MG63 (cell line): ENCODE measurements at regions not wholly inside any gene's neighbourhood (a gene's known extent, or its start where the extent isn't known, plus 50 kb on each side); places are given as distances from the start of the nearest gene placed in this dataset.
"Not testable (repeated sequence)": the region's sequence is repeated elsewhere in the genome, so short reads cannot be mapped to it uniquely, and the experiment has no call there.

Source experiments
- DNase-seq: peaks from one replicate; pipeline ENCODE4 v3.0.0-alpha.2; 2020
- H3K27me3 ChIP-seq: fragments of 250-450 bp; sonication (Bioruptor Pico); 2 replicates; pipeline ENCODE4 v1.5.1; 2020; ENCODE audit warnings: mild to moderate bottlenecking, moderate library complexity
- H3K36me3 ChIP-seq: fragments of 250-450 bp; sonication (Bioruptor Pico); 2 replicates; pipeline ENCODE4 v1.5.1; 2020; ENCODE audit warnings: mild to moderate bottlenecking, moderate library complexity
- H3K4me3 ChIP-seq: fragments of 250-450 bp; sonication (Bioruptor Pico); 2 replicates; pipeline ENCODE4 v1.5.1; 2020; ENCODE audit warnings: mild to moderate bottlenecking, moderate library complexity
- H3K9me3 ChIP-seq: fragments of 250-450 bp; sonication (Bioruptor Pico); 2 replicates; pipeline ENCODE4 v1.5.1; 2020; ENCODE audit warnings: mild to moderate bottlenecking, moderate library complexity

- Histone ChIP-seq H3K9me3 (no peaks in the 10 kb centered on the region), H3K36me3 (no peaks in the 10 kb centered on the region), H3K4me3 (no peak overlapping the region), H3K27me3 (no peaks in the 10 kb centered on the region)
- DNase-seq, result no peak
Measured at GRCh38 chr12:102344691-102345090, 135.7 kb downstream of the IGF1 start.

GRCh38 chr12:102343361-102344121 is 136.8 kb downstream of the IGF1 start:
- H3K27me3 ChIP-seq, result no peaks in the 10 kb centered on the region
- H3K4me3 ChIP-seq, result no peak overlapping the region
- DNase-seq, result no peak

GRCh38 chr12:102342281-102343006 is 137.9 kb downstream of the IGF1 start:
- no peak for DNase-seq
- Histone ChIP-seq H3K27me3 (no peaks in the 10 kb centered on the region), H3K9me3 (no peaks in the 10 kb centered on the region), H3K36me3 (no peaks in the 10 kb centered on the region), H3K4me3 (no peak overlapping the region)

More at GRCh38 chr12:102343361-102344121, 136.8 kb downstream of the IGF1 start:
- Histone ChIP-seq H3K9me3 (no peaks in the 10 kb centered on the region), H3K36me3 (no peaks in the 10 kb centered on the region)

GRCh38 chr12:102334765-102335164 is 137.1 kb upstream of the PMCH start:
- H3K9me3 ChIP-seq, result peaks cover 2% of the 10 kb centered on the region
- no peaks in the 10 kb centered on the region for H3K36me3 ChIP-seq
- no peak for DNase-seq
- H3K27me3 ChIP-seq, result no peaks in the 10 kb centered on the region
- H3K4me3 ChIP-seq, result no peak overlapping the region

- DNase-seq, result no peak
- H3K36me3 ChIP-seq, result no peaks in the 10 kb centered on the region
- H3K4me3 ChIP-seq, result no peak overlapping the region
- H3K9me3 ChIP-seq, result peaks cover 2% of the 10 kb centered on the region
- H3K27me3 ChIP-seq, result no peaks in the 10 kb centered on the region
Measured at GRCh38 chr12:102331419-102331818, 133.8 kb upstream of the PMCH start.

- Histone ChIP-seq H3K27me3 (no peaks in the 10 kb centered on the region), H3K36me3 (no peaks in the 10 kb centered on the region), H3K4me3 (no peak overlapping the region), H3K9me3 (peaks cover 2% of the 10 kb centered on the region)
- DNase-seq, result no peak
Measured at GRCh38 chr12:102329883-102330282, 132.2 kb upstream of the PMCH start.

- DNase-seq, result no peak
- H3K4me3 ChIP-seq, result no peak overlapping the region
- H3K9me3 ChIP-seq, result no peaks in the 10 kb centered on the region
Measured at GRCh38 chr12:102326982-102327381, 129.3 kb upstream of the PMCH start.

GRCh38 chr12:102325108-102325507 is 127.5 kb upstream of the PMCH start:
- H3K9me3 ChIP-seq, H3K4me3 ChIP-seq, DNase-seq, H3K36me3 ChIP-seq, H3K27me3 ChIP-seq: not testable (repeated sequence)

More at GRCh38 chr12:102326982-102327381, 129.3 kb upstream of the PMCH start:
- no peaks in the 10 kb centered on the region for H3K36me3 ChIP-seq
- H3K27me3 ChIP-seq, result no peaks in the 10 kb centered on the region

- no peaks in the 10 kb centered on the region for H3K9me3 ChIP-seq
- no peak for DNase-seq
- no peaks in the 10 kb centered on the region for H3K36me3 ChIP-seq
- H3K4me3 ChIP-seq, result no peak overlapping the region
- no peaks in the 10 kb centered on the region for H3K27me3 ChIP-seq
Measured at GRCh38 chr12:102323799-102324198, 126.2 kb upstream of the PMCH start.

- H3K36me3 ChIP-seq, result no peaks in the 10 kb centered on the region
- no peak for DNase-seq
Measured at GRCh38 chr12:102322254-102322653, 124.6 kb upstream of the PMCH start.

GRCh38 chr12:102321305-102322082 is 123.9 kb upstream of the PMCH start:
- H3K4me3 ChIP-seq, result no peak overlapping the region
- no peaks in the 10 kb centered on the region for H3K27me3 ChIP-seq
- no peaks in the 10 kb centered on the region for H3K9me3 ChIP-seq
- DNase-seq, result no peak
- H3K36me3 ChIP-seq, result no peaks in the 10 kb centered on the region

More at GRCh38 chr12:102322254-102322653, 124.6 kb upstream of the PMCH start:
- H3K27me3 ChIP-seq, result no peaks in the 10 kb centered on the region
- no peak overlapping the region for H3K4me3 ChIP-seq
- H3K9me3 ChIP-seq, result no peaks in the 10 kb centered on the region

GRCh38 chr12:102317155-102317554 is 119.5 kb upstream of the PMCH start:
- no peaks in the 10 kb centered on the region for H3K36me3 ChIP-seq
- 0 out of 2 replicates have a peak, but pooled peaks cover 2% of the 10 kb centered on the region for H3K27me3 ChIP-seq
- no peak overlapping the region for H3K4me3 ChIP-seq
- no peaks in the 10 kb centered on the region for H3K9me3 ChIP-seq
- no peak for DNase-seq

- Histone ChIP-seq H3K4me3 (no peak overlapping the region), H3K9me3 (no peaks in the 10 kb centered on the region)
- no peak for DNase-seq
Measured at GRCh38 chr12:102316723-102317122, 119.1 kb upstream of the PMCH start.

GRCh38 chr12:102314821-102315220 is 117.2 kb upstream of the PMCH start:
- Histone ChIP-seq H3K4me3 (no peak overlapping the region), H3K9me3 (no peaks in the 10 kb centered on the region), H3K36me3 (no peaks in the 10 kb centered on the region), H3K27me3 (0 out of 2 replicates have a peak, but pooled peaks cover 2% of the 10 kb centered on the region)
- no peak for DNase-seq

More at GRCh38 chr12:102316723-102317122, 119.1 kb upstream of the PMCH start:
- 0 out of 2 replicates have a peak, but pooled peaks cover 2% of the 10 kb centered on the region for H3K27me3 ChIP-seq
- H3K36me3 ChIP-seq, result no peaks in the 10 kb centered on the region

GRCh38 chr12:102313116-102313971 is 115.7 kb upstream of the PMCH start:
- H3K9me3 ChIP-seq, H3K36me3 ChIP-seq, DNase-seq, H3K4me3 ChIP-seq, H3K27me3 ChIP-seq: not testable (repeated sequence)

- DNase-seq, result no peak
- Histone ChIP-seq H3K9me3 (peaks cover 3% of the 10 kb centered on the region; the same call in 1 of the 2 replicates), H3K4me3 (no peak overlapping the region), H3K36me3 (no peaks in the 10 kb centered on the region), H3K27me3 (no peaks in the 10 kb centered on the region)
Measured at GRCh38 chr12:102305486-102305885, 107.9 kb upstream of the PMCH start.
